DOHH2 (cell line): ENCODE measurements at regions not wholly inside any gene's neighbourhood (a gene's known extent, or its start where the extent isn't known, plus 50 kb on each side); places are given as distances from the start of the nearest gene placed in this dataset.

ENCODE experiments used
- EZH2phosphoT487 ChIP-seq: fragments of 200-600 bp; sonication (generic); IDR thresholded peaks from 2 replicates; pipeline ENCODE4 v1.6.1; 2017; ENCODE audit warnings: borderline replicate concordance, mild to moderate bottlenecking, antibody characterized with exemption, low read length, moderate library complexity, mixed read lengths
- TF ChIP-seq, protein P1 (sequence below): fragments of 200-600 bp; sonication (generic); IDR thresholded peaks from one replicate; pipeline ENCODE4 v1.5.1; 2014; ENCODE audit warnings: antibody characterized with exemption, mild to moderate bottlenecking, low read depth, low read length; ENCODE audit not compliant: poor library complexity, severe bottlenecking

GRCh38 chr6:50264995-50265571 is 215.4 kb upstream of the DEFB112 start:
- TF ChIP-seq, protein P1, sequence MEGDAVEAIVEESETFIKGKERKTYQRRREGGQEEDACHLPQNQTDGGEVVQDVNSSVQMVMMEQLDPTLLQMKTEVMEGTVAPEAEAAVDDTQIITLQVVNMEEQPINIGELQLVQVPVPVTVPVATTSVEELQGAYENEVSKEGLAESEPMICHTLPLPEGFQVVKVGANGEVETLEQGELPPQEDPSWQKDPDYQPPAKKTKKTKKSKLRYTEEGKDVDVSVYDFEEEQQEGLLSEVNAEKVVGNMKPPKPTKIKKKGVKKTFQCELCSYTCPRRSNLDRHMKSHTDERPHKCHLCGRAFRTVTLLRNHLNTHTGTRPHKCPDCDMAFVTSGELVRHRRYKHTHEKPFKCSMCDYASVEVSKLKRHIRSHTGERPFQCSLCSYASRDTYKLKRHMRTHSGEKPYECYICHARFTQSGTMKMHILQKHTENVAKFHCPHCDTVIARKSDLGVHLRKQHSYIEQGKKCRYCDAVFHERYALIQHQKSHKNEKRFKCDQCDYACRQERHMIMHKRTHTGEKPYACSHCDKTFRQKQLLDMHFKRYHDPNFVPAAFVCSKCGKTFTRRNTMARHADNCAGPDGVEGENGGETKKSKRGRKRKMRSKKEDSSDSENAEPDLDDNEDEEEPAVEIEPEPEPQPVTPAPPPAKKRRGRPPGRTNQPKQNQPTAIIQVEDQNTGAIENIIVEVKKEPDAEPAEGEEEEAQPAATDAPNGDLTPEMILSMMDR = peak; percentile 37
- no peak for TF ChIP-seq EZH2phosphoT487
